RPMI7951 (cell line): ENCODE measurements at regions not wholly inside any gene's neighbourhood (a gene's known extent, or its start where the extent isn't known, plus 50 kb on each side); places are given as distances from the start of the nearest gene placed in this dataset.

Experiments
- DNase-seq: peaks from one replicate; pipeline ENCODE4 v3.0.0-alpha.2; 2012; ENCODE audit warnings: low read depth

GRCh38 chr1:203926025-203926540 is 64.7 kb downstream of the SNRPE start:
- peak; percentile 19 for DNase-seq

- DNase-seq = no peak
Measured at GRCh38 chr1:203929741-203930309, 68.4 kb downstream of the SNRPE start.

GRCh38 chr1:203930342-203930741 is 68.9 kb downstream of the SNRPE start:
- DNase-seq = no peak

- no peak for DNase-seq
Measured at GRCh38 chr1:203931953-203932352, 70.6 kb downstream of the SNRPE start.

- no peak for DNase-seq
Measured at GRCh38 chr1:203932556-203932955, 71.2 kb downstream of the SNRPE start.

- DNase-seq = no peak
Measured at GRCh38 chr1:203934027-203934426, 72.6 kb downstream of the SNRPE start.

GRCh38 chr1:203934651-203935050 is 73.3 kb downstream of the SNRPE start:
- DNase-seq = no peak

- DNase-seq = no peak
Measured at GRCh38 chr1:203935321-203935720, 73.9 kb downstream of the SNRPE start.

GRCh38 chr1:203937678-203938330 is 76.4 kb downstream of the SNRPE start:
- DNase-seq = no peak

- DNase-seq = no peak
Measured at GRCh38 chr1:203944651-203945404, 83.4 kb downstream of the SNRPE start.

GRCh38 chr1:203954293-203954692 is 92.9 kb downstream of the SNRPE start:
- no peak for DNase-seq

GRCh38 chr1:203954788-203955552 is 93.6 kb downstream of the SNRPE start:
- DNase-seq = no peak

GRCh38 chr1:203968761-203969160 is 104.2 kb upstream of the SOX13 start:
- no peak for DNase-seq

- DNase-seq = no peak
Measured at GRCh38 chr1:203969846-203970245, 103.1 kb upstream of the SOX13 start.

- DNase-seq = no peak
Measured at GRCh38 chr1:203985044-203985443, 87.9 kb upstream of the SOX13 start.

- DNase-seq = no peak
Measured at GRCh38 chr1:203985676-203986075, 87.2 kb upstream of the SOX13 start.

GRCh38 chr1:203986887-203987461 is 85.9 kb upstream of the SOX13 start:
- DNase-seq = no peak

GRCh38 chr1:203990118-203990517 is 82.8 kb upstream of the SOX13 start:
- DNase-seq = no peak

- DNase-seq = peak; percentile 17
Measured at GRCh38 chr1:203992440-203992839, 80.5 kb upstream of the SOX13 start.

GRCh38 chr1:203993256-203993655 is 79.7 kb upstream of the SOX13 start:
- no peak for DNase-seq

GRCh38 chr1:203995228-203995627 is 77.7 kb upstream of the SOX13 start:
- DNase-seq = no peak

- peak; percentile 9 for DNase-seq
Measured at GRCh38 chr1:203996126-203996525, 76.8 kb upstream of the SOX13 start.
